Dendritic cell treated with granulocyte-macrophage colony-stimulating factor and Interleukin-4, amounts not matched to agents 40 ng/mL and 50 ng/mL, for 4 days (primary cell): ENCODE measurements at regions not wholly inside any gene's neighbourhood (a gene's known extent, or its start where the extent isn't known, plus 50 kb on each side); places are given as distances from the start of the nearest gene placed in this dataset.

Experiments used
- H3K27ac Mint-ChIP-seq: one replicate; pipeline ENCODE4 v1.8.0; 2022; ENCODE audit warnings: mild to moderate bottlenecking, mixed read lengths
- H3K27me3 Mint-ChIP-seq: one replicate; pipeline ENCODE4 v1.8.0; 2022; ENCODE audit warnings: mild to moderate bottlenecking, mixed read lengths
- H3K36me3 Mint-ChIP-seq: one replicate; pipeline ENCODE4 v1.8.0; 2022; ENCODE audit warnings: low read depth, mixed read lengths
- H3K4me1 Mint-ChIP-seq: one replicate; pipeline ENCODE4 v1.8.0; 2022; ENCODE audit warnings: low read depth, mixed read lengths
- H3K4me3 Mint-ChIP-seq: one replicate; pipeline ENCODE4 v1.8.0; 2022; ENCODE audit warnings: mild to moderate bottlenecking, moderate library complexity, mixed read lengths
- H3K9me3 Mint-ChIP-seq: one replicate; pipeline ENCODE4 v1.8.0; 2022; ENCODE audit warnings: mixed read lengths
- intact Hi-C: fragments of 100-400 bp; cut with micrococcal nuclease; formaldehyde crosslinking; loops from one replicate; pipeline ENCODE4 v1.15.0; 2022

- H3K27me3 Mint-ChIP-seq: no peaks in the 10 kb centered on the region
- H3K4me1 Mint-ChIP-seq: no peaks in the 10 kb centered on the region
- intact Hi-C loops: no loop called here
- H3K4me3 Mint-ChIP-seq: no peak overlapping the region
- H3K27ac Mint-ChIP-seq: no peak overlapping the region
- no peaks in the 10 kb centered on the region for H3K36me3 Mint-ChIP-seq
- H3K9me3 Mint-ChIP-seq: peaks cover 21% of the 10 kb centered on the region
These were observed 531.9 kb upstream of the CAMK1G start for GRCh38 chr1:209051570-209051969.

DNA sequence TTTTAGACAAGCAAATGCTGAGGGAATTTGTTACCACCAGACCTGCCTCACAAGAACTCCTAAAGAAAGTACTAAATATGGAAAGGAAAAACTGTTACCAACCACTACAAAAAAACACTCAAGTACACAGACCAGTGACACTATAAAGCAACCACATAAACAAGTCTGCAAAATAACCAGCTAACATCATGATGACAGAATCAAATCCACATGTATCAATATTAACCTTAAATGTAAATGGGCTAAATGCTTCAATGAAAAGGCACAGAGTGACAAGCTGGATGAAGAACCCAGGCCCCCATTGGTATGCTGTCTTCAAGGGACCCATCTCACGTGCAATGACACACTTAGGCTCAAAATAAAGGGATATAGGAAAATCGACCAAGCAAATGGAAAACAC, 529.9 kb upstream of the CAMK1G start:
- Mint-ChIP-seq H3K4me3 (no peak overlapping the region), H3K9me3 (peaks cover 21% of the 10 kb centered on the region), H3K4me1 (no peaks in the 10 kb centered on the region), H3K36me3 (no peaks in the 10 kb centered on the region), H3K27me3 (no peaks in the 10 kb centered on the region), H3K27ac (no peak overlapping the region)
- intact Hi-C loops: no loop called here

- no peaks in the 10 kb centered on the region for H3K36me3 Mint-ChIP-seq
- H3K27me3 Mint-ChIP-seq: no peaks in the 10 kb centered on the region
- no peaks in the 10 kb centered on the region for H3K4me1 Mint-ChIP-seq
- H3K4me3 Mint-ChIP-seq: no peak overlapping the region
- intact Hi-C loops: no loop called here
- peaks cover 21% of the 10 kb centered on the region for H3K9me3 Mint-ChIP-seq
- no peak overlapping the region for H3K27ac Mint-ChIP-seq
These were observed 526.4 kb upstream of the CAMK1G start for GRCh38 chr1:209057083-209057482.

- intact Hi-C loops: no loop called here
- no peak overlapping the region for H3K27ac Mint-ChIP-seq
These were observed 525.6 kb upstream of the CAMK1G start for GRCh38 chr1:209057901-209058300.

GRCh38 chr1:209059376-209059775, 524.1 kb upstream of the CAMK1G start:
- Mint-ChIP-seq H3K4me3 (no peak overlapping the region), H3K9me3 (peaks cover 11% of the 10 kb centered on the region), H3K27me3 (no peaks in the 10 kb centered on the region), H3K4me1 (no peaks in the 10 kb centered on the region), H3K27ac (no peak overlapping the region), H3K36me3 (no peaks in the 10 kb centered on the region)
- intact Hi-C loops: no loop called here

More at GRCh38 chr1:209057901-209058300, 525.6 kb upstream of the CAMK1G start:
- Mint-ChIP-seq H3K36me3 (no peaks in the 10 kb centered on the region), H3K4me1 (no peaks in the 10 kb centered on the region), H3K27me3 (no peaks in the 10 kb centered on the region), H3K9me3 (peaks cover 21% of the 10 kb centered on the region), H3K4me3 (no peak overlapping the region)

GRCh38 chr1:209059981-209060380, 523.5 kb upstream of the CAMK1G start:
- Mint-ChIP-seq H3K36me3 (no peaks in the 10 kb centered on the region), H3K27ac (no peak overlapping the region), H3K9me3 (peaks cover 5% of the 10 kb centered on the region), H3K4me3 (no peak overlapping the region), H3K4me1 (no peaks in the 10 kb centered on the region), H3K27me3 (no peaks in the 10 kb centered on the region)
- intact Hi-C loops: no loop called here

DNA sequence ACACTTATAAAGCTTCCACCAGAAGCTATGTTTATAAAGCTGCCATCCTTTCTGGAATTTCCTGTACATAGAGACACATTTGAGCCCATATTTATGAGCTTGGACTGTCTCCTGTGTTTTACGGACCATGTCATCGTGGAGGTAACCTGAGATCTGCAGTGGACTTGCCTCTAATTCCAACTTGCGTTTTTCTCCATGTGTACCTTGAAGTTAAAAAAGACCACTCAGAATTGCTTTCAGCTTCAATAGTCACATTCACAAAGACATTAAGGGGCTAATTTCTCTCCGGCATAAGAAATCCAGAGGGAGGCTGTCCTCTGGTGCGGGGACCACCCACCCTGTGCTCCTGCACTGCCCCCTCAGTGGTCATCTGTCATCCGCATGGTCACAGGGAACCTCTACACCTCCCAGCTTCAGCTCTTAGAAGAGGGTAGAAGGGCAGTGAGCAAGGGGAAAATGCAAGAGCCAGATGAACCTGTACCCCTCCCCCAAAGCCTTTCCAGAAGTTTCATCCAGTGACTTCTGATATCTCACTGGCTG, 521.4 kb upstream of the CAMK1G start:
- Mint-ChIP-seq H3K27me3 (no peaks in the 10 kb centered on the region), H3K4me3 (no peak overlapping the region), H3K4me1 (no peaks in the 10 kb centered on the region), H3K27ac (no peak overlapping the region), H3K36me3 (no peaks in the 10 kb centered on the region), H3K9me3 (no peaks in the 10 kb centered on the region)
- intact Hi-C loops: no loop called here

DNA sequence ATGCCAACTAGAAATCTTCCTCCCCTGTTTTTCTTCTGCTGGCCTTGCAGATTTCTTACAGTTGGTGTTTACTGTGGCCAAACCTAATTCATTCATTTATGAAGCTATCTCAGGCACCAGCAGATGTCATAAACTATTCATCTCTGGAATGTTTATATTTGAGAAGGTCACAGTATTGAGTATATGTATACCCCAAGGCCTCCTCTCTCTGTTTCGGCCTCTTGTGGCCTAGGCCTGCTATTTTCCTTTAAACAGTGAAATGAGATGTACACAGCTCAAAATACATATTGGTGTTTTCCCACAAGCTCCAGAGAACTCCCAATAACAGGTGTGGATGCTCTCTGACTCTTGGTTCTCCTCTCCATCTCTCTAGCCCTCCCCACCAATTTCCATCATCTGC, 520.7 kb upstream of the CAMK1G start:
- Mint-ChIP-seq H3K9me3 (no peaks in the 10 kb centered on the region), H3K27me3 (no peaks in the 10 kb centered on the region), H3K36me3 (no peaks in the 10 kb centered on the region), H3K4me3 (no peak overlapping the region), H3K4me1 (no peaks in the 10 kb centered on the region), H3K27ac (no peak overlapping the region)
- intact Hi-C loops: no loop called here

DNA sequence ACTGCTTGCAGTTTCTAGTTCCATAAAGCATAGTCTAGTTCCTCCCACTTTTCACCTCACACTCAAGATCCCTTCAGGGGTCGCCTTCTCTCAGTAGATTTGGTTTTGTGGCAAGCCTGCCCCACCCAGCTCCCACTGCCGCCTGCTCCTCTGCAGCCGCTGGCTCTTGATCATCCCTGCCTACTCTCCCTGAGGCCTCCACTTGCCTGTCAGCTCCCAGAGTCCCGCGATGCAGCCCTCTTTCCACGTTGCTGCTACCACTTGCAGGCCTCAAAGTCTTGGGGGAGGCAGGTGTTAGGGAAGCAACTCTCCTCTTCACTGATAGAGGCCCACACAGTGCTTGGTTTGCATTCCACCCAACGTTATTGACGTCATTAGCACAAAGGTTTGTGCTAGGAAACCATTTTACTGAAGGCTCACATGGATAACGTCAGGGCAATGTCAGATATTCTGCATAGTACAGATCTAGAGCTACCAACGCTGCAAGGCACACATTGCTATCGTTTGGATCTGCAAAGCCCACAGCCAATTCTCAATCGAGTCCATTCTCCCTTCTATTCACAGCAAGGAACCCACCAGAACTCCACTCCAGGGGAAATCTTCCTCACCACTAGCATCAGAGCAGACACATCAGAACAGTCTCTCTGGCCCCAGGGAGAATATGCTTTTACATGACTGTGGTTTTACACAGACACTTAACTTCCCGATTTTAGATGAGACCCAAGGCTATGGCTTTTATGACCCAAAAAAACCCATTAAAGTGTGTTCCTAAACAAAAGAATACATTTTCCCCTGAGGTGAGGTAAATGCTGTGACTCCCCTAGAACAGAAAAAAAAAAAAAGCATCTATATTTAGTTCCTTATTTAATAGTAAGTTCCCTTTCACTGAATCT, 519.5 kb upstream of the CAMK1G start:
- intact Hi-C loops: no loop called here
- no peaks in the 10 kb centered on the region for H3K36me3 Mint-ChIP-seq
- no peak overlapping the region for H3K27ac Mint-ChIP-seq
- no peak overlapping the region for H3K4me3 Mint-ChIP-seq
- no peaks in the 10 kb centered on the region for H3K9me3 Mint-ChIP-seq
- no peaks in the 10 kb centered on the region for H3K4me1 Mint-ChIP-seq
- H3K27me3 Mint-ChIP-seq: no peaks in the 10 kb centered on the region

DNA sequence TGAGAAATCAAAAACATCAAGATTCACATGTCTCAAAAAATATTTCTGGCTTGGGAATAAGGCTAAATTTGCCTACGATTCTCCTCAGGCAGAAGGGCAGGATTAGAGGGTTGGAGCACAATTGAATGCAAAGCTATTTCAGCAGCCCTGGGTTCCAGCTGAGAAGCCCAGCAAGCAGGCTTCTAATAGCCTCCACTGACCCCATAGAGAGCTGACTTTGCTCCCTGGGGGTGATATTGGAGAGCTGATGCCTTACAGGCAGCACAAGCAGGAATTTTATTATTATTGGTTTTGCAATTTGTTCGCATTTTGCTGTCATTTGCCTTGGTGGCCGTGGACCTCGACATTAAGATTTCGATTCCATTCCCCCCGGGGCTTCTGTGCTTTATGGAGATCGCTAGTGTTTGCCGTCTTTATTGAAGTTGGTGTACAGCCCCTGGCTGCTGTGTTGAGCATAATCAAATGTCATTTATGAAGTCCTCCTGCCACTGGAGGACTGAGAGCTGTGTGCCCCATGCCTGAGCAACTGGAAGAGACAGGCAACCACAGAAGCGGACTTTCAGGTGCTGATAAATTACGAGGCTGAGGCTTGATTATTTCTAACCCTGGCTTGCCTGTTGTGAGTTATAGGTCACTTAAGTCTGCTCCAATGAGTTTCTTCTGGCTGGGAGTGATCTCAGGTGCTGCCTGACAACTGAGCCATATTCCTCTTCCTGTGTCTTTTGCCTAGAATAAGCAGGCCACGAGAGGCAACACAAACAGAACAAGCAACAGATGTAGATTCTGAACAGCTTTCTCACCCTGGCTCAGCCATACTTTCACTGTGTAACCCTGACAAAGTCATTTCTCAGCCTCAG, 518.4 kb upstream of the CAMK1G start:
- H3K4me3 Mint-ChIP-seq: no peak overlapping the region
- intact Hi-C loops: no loop called here
- H3K4me1 Mint-ChIP-seq: no peaks in the 10 kb centered on the region
- H3K27me3 Mint-ChIP-seq: no peaks in the 10 kb centered on the region
- H3K9me3 Mint-ChIP-seq: no peaks in the 10 kb centered on the region
- H3K27ac Mint-ChIP-seq: no peak overlapping the region
- no peaks in the 10 kb centered on the region for H3K36me3 Mint-ChIP-seq

- Mint-ChIP-seq H3K27ac (no peak overlapping the region), H3K9me3 (no peaks in the 10 kb centered on the region), H3K36me3 (no peaks in the 10 kb centered on the region), H3K4me3 (no peak overlapping the region), H3K4me1 (no peaks in the 10 kb centered on the region), H3K27me3 (peaks cover 2% of the 10 kb centered on the region)
- intact Hi-C loops: no loop called here
These were observed 511.0 kb upstream of the CAMK1G start for GRCh38 chr1:209072481-209072880.

- H3K27me3 Mint-ChIP-seq: peaks cover 2% of the 10 kb centered on the region
These were observed 509.6 kb upstream of the CAMK1G start for GRCh38 chr1:209073879-209074278.

GRCh38 chr1:209074575-209075250, 508.8 kb upstream of the CAMK1G start:
- Mint-ChIP-seq H3K27me3 (peaks cover 2% of the 10 kb centered on the region), H3K36me3 (no peaks in the 10 kb centered on the region), H3K4me3 (no peak overlapping the region), H3K9me3 (no peaks in the 10 kb centered on the region), H3K4me1 (no peaks in the 10 kb centered on the region), H3K27ac (no peak overlapping the region)
- intact Hi-C loops: no loop called here

More at GRCh38 chr1:209073879-209074278, 509.6 kb upstream of the CAMK1G start:
- no peaks in the 10 kb centered on the region for H3K9me3 Mint-ChIP-seq
- H3K27ac Mint-ChIP-seq: no peak overlapping the region
- H3K36me3 Mint-ChIP-seq: no peaks in the 10 kb centered on the region
- no peak overlapping the region for H3K4me3 Mint-ChIP-seq
- H3K4me1 Mint-ChIP-seq: no peaks in the 10 kb centered on the region
- intact Hi-C loops: no loop called here

GRCh38 chr1:209076688-209077087, 506.8 kb upstream of the CAMK1G start:
- Mint-ChIP-seq H3K4me1 (no peaks in the 10 kb centered on the region), H3K36me3 (no peaks in the 10 kb centered on the region), H3K4me3 (no peak overlapping the region), H3K9me3 (no peaks in the 10 kb centered on the region), H3K27me3 (peaks cover 2% of the 10 kb centered on the region), H3K27ac (no peak overlapping the region)
- intact Hi-C loops: no loop called here
